ENCODE measurements at regions not wholly inside any gene's neighbourhood (a gene's known extent, or its start where the extent isn't known, plus 50 kb on each side); places are given as distances from the start of the nearest gene placed in this dataset.

- no peak for DNase-seq (ENCODE audit: low read depth)
Measured at GRCh38 chr9:86830356-86830755, 117.0 kb downstream of the GAS1 start.

DNA sequence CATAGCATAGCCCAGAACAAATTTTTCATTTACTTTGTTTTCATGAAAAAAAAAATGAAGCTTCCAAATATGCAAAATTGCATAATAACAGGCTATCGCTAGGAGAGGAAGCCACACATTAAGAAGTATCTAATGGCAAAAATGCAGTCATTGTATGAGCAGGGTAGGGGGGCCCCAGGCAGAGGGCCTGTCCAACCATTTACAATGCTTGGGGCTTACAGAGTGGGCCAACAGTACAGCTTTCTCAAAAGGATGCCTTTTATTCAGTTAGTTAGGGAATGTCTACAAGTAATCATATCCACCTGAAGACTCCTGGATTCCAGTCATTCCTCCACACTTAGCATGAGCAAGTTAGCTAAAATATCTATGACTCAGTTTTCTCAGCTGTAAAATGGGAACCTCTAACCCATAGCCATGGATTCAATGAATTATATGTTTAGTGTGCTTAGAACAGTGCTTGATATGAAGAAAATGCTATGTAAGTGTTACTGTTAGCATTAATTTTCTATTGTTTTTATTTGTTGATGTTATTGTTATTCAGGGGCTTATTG lies 117.7 kb downstream of the GAS1 start:
- no peak for DNase-seq (ENCODE audit: low read depth)

GRCh38 chr9:86828631-86829030 lies 118.7 kb downstream of the GAS1 start:
- DNase-seq (ENCODE audit: low read depth) = no peak

DNA sequence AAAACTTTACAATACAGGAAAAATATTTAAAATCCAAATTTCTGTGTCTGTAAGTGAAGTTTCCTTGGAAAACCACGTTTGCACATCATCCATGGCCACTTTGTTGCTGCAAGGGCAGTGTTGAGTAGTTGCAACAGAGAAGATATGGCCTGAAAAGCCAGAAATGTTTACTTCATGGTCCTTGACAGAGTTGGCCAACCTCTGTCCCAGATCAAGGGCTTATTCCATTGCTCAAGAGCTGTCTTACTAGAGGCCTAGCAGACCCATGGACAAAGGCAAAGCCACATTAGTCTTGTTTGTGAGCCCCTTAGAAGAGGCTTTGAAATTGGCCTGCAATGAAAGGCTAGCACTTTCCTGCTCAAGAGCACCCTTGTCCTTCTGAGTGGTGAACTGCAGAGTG lies 119.4 kb downstream of the GAS1 start:
- DNase-seq (ENCODE audit: low read depth) = no peak

DNA sequence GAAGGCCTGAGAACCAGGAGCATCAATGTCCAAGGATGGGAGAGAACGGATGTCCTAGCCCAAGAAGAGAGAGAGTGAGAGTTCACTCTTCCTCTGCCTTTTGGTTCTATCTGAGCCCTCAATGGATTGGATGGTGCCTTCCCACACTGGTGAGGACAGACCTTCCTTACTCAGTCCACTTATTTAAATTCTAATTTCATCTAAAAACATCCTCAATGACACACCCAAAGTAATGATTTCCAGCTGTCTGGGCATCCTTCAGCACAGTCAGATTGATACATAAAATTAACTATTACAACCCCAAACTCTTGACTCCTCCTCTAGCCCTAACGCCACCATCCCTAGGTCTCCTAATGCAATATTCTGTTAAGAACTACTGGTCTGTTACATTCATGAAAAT lies 122.0 kb downstream of the GAS1 start:
- no peak for DNase-seq (ENCODE audit: low read depth)

- no peak for DNase-seq (ENCODE audit: low read depth)
Measured at GRCh38 chr9:86822006-86822801, 125.1 kb downstream of the GAS1 start.

DNA sequence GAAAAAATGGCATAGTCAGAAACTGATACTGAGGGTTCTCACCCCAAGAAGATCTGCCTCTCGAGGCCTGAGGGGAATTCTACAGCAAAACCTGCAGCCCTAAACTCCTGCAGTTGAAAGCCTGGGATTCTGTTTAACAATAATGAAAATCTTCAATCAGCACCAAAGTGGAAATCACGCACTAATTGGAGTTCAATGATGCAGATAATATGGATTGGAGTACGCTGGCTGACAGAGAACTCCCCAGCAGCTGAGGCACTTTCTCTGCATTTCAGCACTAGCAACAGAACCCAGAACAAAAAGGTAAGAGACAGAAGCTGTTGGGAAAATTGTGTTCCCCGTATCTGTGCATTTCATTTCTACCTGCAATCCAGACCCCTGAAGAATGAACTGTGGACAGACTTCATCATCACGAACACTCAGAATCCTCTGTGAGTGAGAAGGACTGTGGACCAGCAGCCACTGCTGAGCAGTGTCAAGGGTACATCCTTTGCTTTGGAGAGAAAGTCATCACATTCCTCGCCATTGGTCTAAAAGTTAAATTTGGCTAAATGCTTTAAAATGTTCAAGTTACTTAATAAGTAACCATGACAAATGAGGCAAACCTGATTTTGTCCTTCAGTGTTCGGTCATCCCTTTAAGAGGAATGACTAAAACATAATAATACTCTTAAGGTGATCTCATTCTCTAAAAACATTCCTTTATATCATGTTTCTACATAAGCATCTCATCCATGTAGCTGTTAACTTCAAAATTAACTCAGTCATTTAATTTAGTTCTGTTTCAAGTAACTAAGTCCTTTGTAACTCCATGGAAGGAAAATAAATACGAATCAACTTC lies 126.1 kb downstream of the GAS1 start:
- no peak for DNase-seq (ENCODE audit: low read depth)

DNA sequence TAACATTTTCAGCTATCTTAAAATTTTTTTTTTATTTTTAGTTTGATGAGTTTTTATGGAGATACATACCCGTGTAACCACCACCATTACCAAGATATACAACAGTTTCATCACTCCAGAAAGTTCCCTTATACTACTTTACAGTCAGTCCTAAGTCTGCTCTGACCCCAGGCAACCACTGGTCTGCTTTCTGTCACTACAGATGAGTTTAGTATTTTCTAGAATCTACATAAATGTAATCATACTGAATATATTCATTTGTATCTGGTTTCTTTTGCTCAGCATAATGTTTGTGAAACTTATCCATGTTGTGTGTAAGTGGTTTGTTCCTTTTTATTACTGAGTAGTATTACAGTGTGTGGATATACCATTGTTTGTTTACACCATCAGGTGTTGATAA lies 127.8 kb downstream of the GAS1 start:
- DNase-seq (ENCODE audit: low read depth) = no peak

DNA sequence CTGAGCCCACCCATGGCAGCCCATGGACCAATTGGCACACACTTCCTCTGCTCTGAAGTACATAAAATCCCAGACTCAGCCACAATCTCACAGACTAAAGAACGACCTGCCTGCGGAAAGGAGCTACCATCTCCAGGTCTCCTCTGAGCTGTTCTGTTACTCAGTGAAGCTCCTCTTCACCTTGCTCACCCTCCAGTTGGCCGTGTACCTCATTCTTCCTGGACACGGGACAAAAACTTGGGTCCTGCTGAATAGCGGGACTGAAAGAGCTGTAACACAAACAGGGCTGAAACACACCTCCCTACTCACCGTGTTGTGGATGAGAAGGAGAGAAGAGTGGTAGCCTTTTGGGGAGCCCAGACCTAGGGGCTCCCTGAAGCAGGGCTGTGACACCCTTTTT lies 128.7 kb downstream of the GAS1 start:
- no peak for DNase-seq (ENCODE audit: low read depth)

GRCh38 chr9:86816868-86817267 lies 130.4 kb downstream of the GAS1 start:
- no peak for DNase-seq (ENCODE audit: low read depth)

GRCh38 chr9:86816366-86816765 lies 130.9 kb downstream of the GAS1 start:
- no peak for DNase-seq (ENCODE audit: low read depth)

GRCh38 chr9:86812616-86813015 lies 134.7 kb downstream of the GAS1 start:
- no peak for DNase-seq (ENCODE audit: low read depth)

- DNase-seq (ENCODE audit: low read depth) = no peak
Measured at GRCh38 chr9:86809759-86810367, 137.4 kb downstream of the GAS1 start.

DNA sequence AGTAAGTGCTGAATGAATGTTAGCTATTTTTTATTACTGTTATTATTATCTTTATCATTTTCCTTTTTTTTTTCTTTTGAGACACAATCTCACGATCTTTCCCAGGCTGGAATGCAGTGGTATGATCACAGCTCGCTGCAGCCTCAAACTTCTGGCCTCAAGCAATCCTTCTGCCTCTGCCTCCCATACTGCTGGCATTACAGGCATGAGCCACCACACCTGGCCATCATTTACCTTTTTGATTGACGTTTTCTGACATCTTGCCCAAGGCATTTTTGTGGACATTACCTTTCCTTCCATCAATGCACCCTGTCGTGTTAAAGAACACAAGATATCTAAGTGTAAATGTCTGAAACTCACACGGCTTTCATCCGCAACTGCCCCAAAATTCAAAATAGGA lies 138.2 kb downstream of the GAS1 start:
- DNase-seq (ENCODE audit: low read depth) = no peak

GRCh38 chr9:86807367-86807976 lies 139.8 kb downstream of the GAS1 start:
- no peak for DNase-seq (ENCODE audit: low read depth)

GRCh38 chr9:86804011-86804410 lies 143.3 kb downstream of the GAS1 start:
- DNase-seq (ENCODE audit: low read depth) = no peak

DNA sequence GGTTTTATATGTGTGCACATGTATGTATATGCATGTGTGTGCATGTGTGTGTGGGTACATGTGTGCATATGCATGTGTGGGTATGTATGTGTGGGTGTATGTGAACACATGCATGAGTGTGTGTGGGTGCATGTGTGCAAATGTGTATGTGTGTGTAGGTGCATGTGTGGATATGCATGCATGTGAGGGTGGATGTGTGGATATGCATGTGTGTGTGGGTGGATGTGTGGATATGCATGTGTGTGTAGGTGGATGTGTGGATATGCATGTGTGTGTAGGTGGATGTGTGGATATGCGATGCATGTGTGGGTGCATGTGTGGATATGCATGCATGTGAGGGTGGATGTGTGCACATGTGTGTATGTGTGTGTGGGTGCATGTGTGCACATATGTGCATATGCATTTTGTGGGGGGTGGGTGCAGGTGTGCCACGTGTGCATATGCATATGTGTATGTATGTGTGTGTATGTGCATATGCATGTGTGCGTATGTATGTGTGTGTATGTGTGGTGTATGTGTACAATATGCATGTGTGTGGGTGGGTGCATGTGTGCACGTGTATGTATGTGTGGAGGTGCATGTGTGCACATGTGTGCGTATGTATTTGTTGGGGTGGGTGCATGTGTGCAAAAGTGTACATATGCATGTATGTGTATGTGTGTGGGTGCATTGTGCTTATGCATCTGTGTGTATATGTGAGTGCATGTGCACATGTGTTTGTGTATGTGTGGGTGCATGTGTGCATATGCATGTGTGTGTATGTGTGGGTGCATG lies 144.2 kb downstream of the GAS1 start:
- no peak for DNase-seq (ENCODE audit: low read depth)

DNA sequence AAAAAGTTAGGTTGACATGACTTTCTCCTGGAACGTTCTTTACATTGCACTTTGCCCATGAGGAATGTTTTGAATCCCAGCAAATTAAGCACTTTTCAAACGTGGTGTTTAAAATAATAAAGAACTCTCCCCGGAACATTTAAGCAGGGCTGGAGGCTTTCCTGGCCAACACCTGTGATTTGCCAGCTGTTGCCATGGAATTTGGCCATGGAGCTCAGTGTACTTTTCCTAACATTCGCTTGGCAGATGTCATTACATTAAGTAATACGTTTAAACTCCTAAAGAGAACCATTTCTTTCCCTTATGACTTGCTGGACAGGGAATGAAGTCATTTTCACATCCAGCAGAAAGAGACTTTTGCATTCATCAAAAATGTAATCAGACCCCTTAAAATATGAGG lies 146.1 kb downstream of the GAS1 start:
- DNase-seq (ENCODE audit: low read depth) = no peak

GRCh38 chr9:86800681-86801080 lies 146.6 kb downstream of the GAS1 start:
- no peak for DNase-seq (ENCODE audit: low read depth)

DNA sequence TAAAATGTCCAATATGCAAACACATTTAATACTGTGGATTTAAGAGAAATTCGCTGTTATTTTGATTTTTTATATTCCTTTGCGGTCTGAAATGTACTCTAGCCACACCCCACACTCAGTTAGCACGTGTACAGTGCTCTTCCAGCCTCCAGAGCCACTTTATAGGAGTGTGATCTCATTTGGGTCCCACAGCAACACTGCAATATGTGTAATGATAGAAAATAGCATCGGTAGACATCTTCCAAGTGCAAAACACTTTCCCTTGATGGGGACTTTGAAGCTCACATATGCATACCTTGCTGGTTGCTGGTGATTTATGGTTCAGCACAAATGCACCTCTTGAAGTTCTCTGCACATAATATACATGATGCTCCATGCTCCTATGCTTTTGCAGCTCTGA lies 148.3 kb downstream of the GAS1 start:
- DNase-seq (ENCODE audit: low read depth) = no peak

DNA sequence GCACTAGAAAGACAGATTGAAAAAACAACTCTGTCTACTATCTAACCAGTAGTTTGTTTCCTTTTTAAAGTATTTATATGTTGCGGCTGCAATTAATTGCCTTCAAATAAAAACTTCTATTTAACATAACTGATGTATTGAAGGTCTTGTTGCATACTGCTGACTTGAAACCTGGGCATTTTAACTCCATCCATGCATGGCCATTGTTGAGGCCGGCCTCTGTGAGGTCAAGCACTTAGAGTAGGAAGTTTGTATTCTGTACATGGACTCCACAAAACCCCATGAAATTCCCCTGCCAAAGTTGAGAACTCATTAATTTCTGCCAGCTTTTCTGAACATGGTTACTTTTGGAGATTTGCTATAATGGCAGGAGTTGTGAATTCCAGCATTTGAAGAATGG lies 150.6 kb downstream of the GAS1 start:
- DNase-seq (ENCODE audit: low read depth) = no peak

Data from GM04504 (cell line).